Neural crest cell (in vitro differentiated cells): ENCODE measurements at regions not wholly inside any gene's neighbourhood (a gene's known extent, or its start where the extent isn't known, plus 50 kb on each side); places are given as distances from the start of the nearest gene placed in this dataset.

Experiments
- DNase-seq: peaks from one replicate; pipeline ENCODE4 v3.0.0; 2021; ENCODE audit warnings: low read depth, mixed read lengths, low spot score
- H3K27ac Mint-ChIP-seq: one replicate; pipeline ENCODE4 v1.8.0; 2021; ENCODE audit warnings: mild to moderate bottlenecking, mixed read lengths; ENCODE audit not compliant: unreplicated experiment
- H3K27me3 Mint-ChIP-seq: 2 replicates; pipeline ENCODE4 v1.8.0; 2021; ENCODE audit warnings: low read depth, mild to moderate bottlenecking, mixed read lengths
- H3K36me3 Mint-ChIP-seq: 2 replicates; pipeline ENCODE4 v1.8.0; 2021; ENCODE audit warnings: low read depth, mild to moderate bottlenecking, mixed read lengths
- H3K4me1 Mint-ChIP-seq: 2 replicates; pipeline ENCODE4 v1.8.0; 2021; ENCODE audit warnings: mixed read lengths
- H3K4me3 Mint-ChIP-seq: one replicate; pipeline ENCODE4 v1.8.0; 2021; ENCODE audit warnings: mild to moderate bottlenecking, mixed read lengths
- H3K9me3 Mint-ChIP-seq: 2 replicates; pipeline ENCODE4 v1.8.0; 2021; ENCODE audit warnings: mixed read lengths
- CTCF ChIP-seq: fragments of 200-600 bp; sonication (generic); conservative IDR thresholded peaks from 2 replicates; pipeline ENCODE4 v1.5.0; 2021; ENCODE audit warnings: antibody characterized with exemption, mild to moderate bottlenecking

- no peak for DNase-seq
- TF ChIP-seq CTCF: no peak
- Mint-ChIP-seq H3K4me1 (peaks cover 63% of the 10 kb centered on the region), H3K27me3 (no peaks in the 10 kb centered on the region), H3K4me3 (peak overlapping the region; percentile 55), H3K27ac (peak overlapping the region; percentile 27), H3K9me3 (peaks cover 14% of the 10 kb centered on the region), H3K36me3 (peaks cover 10% of the 10 kb centered on the region)
These were observed 75.8 kb upstream of the ZEB2 start for GRCh38 chr2:144595686-144596072.

DNA sequence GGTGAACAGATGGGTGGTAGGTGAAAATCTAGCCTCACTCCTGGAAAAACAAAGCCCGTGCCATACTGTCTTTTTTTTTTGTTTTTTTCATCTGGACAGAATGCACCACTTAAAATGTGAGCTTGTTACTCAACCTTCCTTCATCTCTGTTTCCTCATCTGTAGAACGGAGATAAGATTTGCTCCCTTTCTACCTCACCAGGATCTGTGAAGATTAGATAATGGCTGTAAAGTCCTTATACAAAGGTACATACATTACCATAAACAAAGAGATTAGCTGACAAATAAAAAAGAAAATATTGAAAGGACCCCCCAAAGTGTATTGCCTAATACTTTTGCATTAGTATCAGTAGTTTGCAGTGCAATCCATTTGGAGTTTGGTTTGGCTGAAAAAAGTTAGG lies 75.4 kb upstream of the ZEB2 start:
- Mint-ChIP-seq H3K4me1 (peaks cover 64% of the 10 kb centered on the region), H3K4me3 (peak overlapping the region; percentile 55), H3K9me3 (peaks cover 14% of the 10 kb centered on the region), H3K27ac (peak overlapping the region; percentile 27), H3K27me3 (no peaks in the 10 kb centered on the region), H3K36me3 (peaks cover 10% of the 10 kb centered on the region)
- TF ChIP-seq CTCF: no peak
- no peak for DNase-seq

- no peak for DNase-seq
- Mint-ChIP-seq H3K4me3 (no peak overlapping the region), H3K27ac (peak overlapping the region; percentile 7), H3K27me3 (no peaks in the 10 kb centered on the region), H3K36me3 (peaks cover 9% of the 10 kb centered on the region), H3K9me3 (peaks cover 13% of the 10 kb centered on the region), H3K4me1 (peaks cover 67% of the 10 kb centered on the region)
- no peak for TF ChIP-seq CTCF
These were observed 73.9 kb upstream of the ZEB2 start for GRCh38 chr2:144593803-144594202.

- no peak overlapping the region for H3K4me3 Mint-ChIP-seq
- peaks cover 3% of the 10 kb centered on the region for H3K36me3 Mint-ChIP-seq
- peaks cover 6% of the 10 kb centered on the region for H3K9me3 Mint-ChIP-seq
- H3K27me3 Mint-ChIP-seq: no peaks in the 10 kb centered on the region
- H3K4me1 Mint-ChIP-seq: peaks cover 70% of the 10 kb centered on the region
- no peak for TF ChIP-seq CTCF
- peak overlapping the region; percentile 45 for H3K27ac Mint-ChIP-seq
- DNase-seq: no peak
These were observed 72.8 kb upstream of the ZEB2 start for GRCh38 chr2:144592500-144593256.

DNA sequence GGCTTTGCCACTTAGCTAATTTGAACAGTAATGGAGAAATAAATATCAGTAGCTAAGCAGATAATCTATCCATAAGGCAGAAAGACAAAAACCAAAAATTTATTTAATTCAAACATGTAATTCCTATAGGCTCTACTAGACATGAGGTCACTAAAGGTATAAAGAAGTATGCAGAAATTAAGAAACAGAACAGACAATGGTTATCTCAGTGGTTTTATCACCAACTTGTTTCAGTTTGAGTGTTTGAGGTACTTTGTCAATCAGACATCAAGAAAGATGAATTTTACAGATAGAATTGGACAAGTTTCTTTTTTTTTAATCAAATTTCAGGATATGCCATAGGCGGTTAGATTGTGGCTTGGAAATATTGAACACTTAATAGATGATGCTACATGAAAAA lies 67.4 kb upstream of the ZEB2 start:
- TF ChIP-seq CTCF: no peak
- peaks cover 53% of the 10 kb centered on the region for H3K4me1 Mint-ChIP-seq
- H3K27ac Mint-ChIP-seq: no peak overlapping the region
- H3K9me3 Mint-ChIP-seq: peaks cover 15% of the 10 kb centered on the region
- H3K36me3 Mint-ChIP-seq: peaks cover 5% of the 10 kb centered on the region
- H3K27me3 Mint-ChIP-seq: no peaks in the 10 kb centered on the region
- no peak for DNase-seq
- no peak overlapping the region for H3K4me3 Mint-ChIP-seq
